MM.1S (cell line): ENCODE measurements at regions not wholly inside any gene's neighbourhood (a gene's known extent, or its start where the extent isn't known, plus 50 kb on each side); places are given as distances from the start of the nearest gene placed in this dataset.
A peak's percentile ranks its signal among the peaks of the same experiment; 100 is the strongest.

Experiments used
- DNase-seq: peaks from one replicate; pipeline ENCODE4 v3.0.0-alpha.2; 2015
- H2AFZ ChIP-seq: fragments of 300-600 bp; sonication (generic); 2 replicates; pipeline ENCODE4 v1.6.0; 2016; ENCODE audit warnings: antibody characterized with exemption, low read length
- H3F3A ChIP-seq: fragments of 300-600 bp; sonication (generic); 2 replicates; pipeline ENCODE4 v1.6.1; 2016; ENCODE audit warnings: mild to moderate bottlenecking, antibody characterized with exemption, low read length, moderate library complexity, mixed read lengths; ENCODE audit not compliant: insufficient read depth
- H3K27ac ChIP-seq: fragments of 300-600 bp; sonication (generic); 2 replicates; pipeline ENCODE4 v1.5.1; 2016; ENCODE audit warnings: mild to moderate bottlenecking, low read length
- H3K27me3 ChIP-seq: fragments of 300-600 bp; sonication (generic); replicated peaks from 2 replicates; pipeline ENCODE4 v1.6.0; 2016; ENCODE audit warnings: low read length; ENCODE audit not compliant: insufficient read depth
- H3K36me3 ChIP-seq: fragments of 300-600 bp; sonication (generic); replicated peaks from 2 replicates; pipeline ENCODE4 v1.6.1; 2016; ENCODE audit warnings: mild to moderate bottlenecking, low read length, mixed read lengths; ENCODE audit not compliant: insufficient read depth
- H3K4me1 ChIP-seq: fragments of 300-600 bp; sonication (generic); 2 replicates; pipeline ENCODE4 v1.6.1; 2016; ENCODE audit warnings: low read length, mixed read lengths
- H3K4me2 ChIP-seq: fragments of 300-600 bp; sonication (generic); 2 replicates; pipeline ENCODE4 v1.6.0; 2016; ENCODE audit warnings: low read depth, low read length
- H3K4me3 ChIP-seq: fragments of 300-600 bp; sonication (generic); 2 replicates; pipeline ENCODE4 v1.5.1; 2016; ENCODE audit warnings: low read length, mixed read lengths
- H3K79me2 ChIP-seq: fragments of 300-600 bp; sonication (generic); 2 replicates; pipeline ENCODE4 v1.6.1; 2016; ENCODE audit warnings: mixed run types, low read length, mixed read lengths
- H3K9ac ChIP-seq: fragments of 300-600 bp; sonication (generic); 2 replicates; pipeline ENCODE4 v1.6.1; 2016; ENCODE audit warnings: low read length, mixed read lengths
- H3K9me2 ChIP-seq: fragments of 300-600 bp; sonication (generic); replicated peaks from 2 replicates; pipeline ENCODE4 v1.6.1; 2016; ENCODE audit warnings: mild to moderate bottlenecking, low read length, mixed read lengths; ENCODE audit not compliant: insufficient read depth
- H3K9me3 ChIP-seq: fragments of 300-600 bp; sonication (generic); replicated peaks from 2 replicates; pipeline ENCODE4 v1.6.1; 2016; ENCODE audit warnings: mild to moderate bottlenecking, low read length, mixed read lengths; ENCODE audit not compliant: insufficient read depth
- H4K20me1 ChIP-seq: fragments of 300-600 bp; sonication (generic); 2 replicates; pipeline ENCODE4 v1.6.1; 2016; ENCODE audit warnings: mild to moderate bottlenecking, low read length, moderate library complexity, mixed read lengths; ENCODE audit not compliant: insufficient read depth
- EZH2 ChIP-seq: fragments of 300-600 bp; sonication (generic); optimal IDR thresholded peaks from 2 replicates; pipeline ENCODE3; 2017; ENCODE audit warnings: low read depth, mild to moderate bottlenecking, antibody characterized with exemption, low read length, mixed read lengths
- EZH2phosphoT487 ChIP-seq: fragments of 300-600 bp; sonication (generic); IDR thresholded peaks from 2 replicates; pipeline ENCODE4 v1.6.1; 2018; ENCODE audit warnings: antibody characterized with exemption, low read length
- TF ChIP-seq, protein P1 (sequence below): fragments of 300-600 bp; sonication (generic); IDR thresholded peaks from 2 replicates; pipeline ENCODE4 v1.5.1; 2016; ENCODE audit warnings: antibody characterized with exemption, low read length, mixed read lengths

- TF ChIP-seq, protein P1, sequence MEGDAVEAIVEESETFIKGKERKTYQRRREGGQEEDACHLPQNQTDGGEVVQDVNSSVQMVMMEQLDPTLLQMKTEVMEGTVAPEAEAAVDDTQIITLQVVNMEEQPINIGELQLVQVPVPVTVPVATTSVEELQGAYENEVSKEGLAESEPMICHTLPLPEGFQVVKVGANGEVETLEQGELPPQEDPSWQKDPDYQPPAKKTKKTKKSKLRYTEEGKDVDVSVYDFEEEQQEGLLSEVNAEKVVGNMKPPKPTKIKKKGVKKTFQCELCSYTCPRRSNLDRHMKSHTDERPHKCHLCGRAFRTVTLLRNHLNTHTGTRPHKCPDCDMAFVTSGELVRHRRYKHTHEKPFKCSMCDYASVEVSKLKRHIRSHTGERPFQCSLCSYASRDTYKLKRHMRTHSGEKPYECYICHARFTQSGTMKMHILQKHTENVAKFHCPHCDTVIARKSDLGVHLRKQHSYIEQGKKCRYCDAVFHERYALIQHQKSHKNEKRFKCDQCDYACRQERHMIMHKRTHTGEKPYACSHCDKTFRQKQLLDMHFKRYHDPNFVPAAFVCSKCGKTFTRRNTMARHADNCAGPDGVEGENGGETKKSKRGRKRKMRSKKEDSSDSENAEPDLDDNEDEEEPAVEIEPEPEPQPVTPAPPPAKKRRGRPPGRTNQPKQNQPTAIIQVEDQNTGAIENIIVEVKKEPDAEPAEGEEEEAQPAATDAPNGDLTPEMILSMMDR, result no peak
- no peak for TF ChIP-seq EZH2phosphoT487
- TF ChIP-seq EZH2, result no peak
- Histone ChIP-seq H3F3A (no peaks in the 10 kb centered on the region), H4K20me1 (no peaks in the 10 kb centered on the region), H3K79me2 (no peaks in the 10 kb centered on the region), H3K4me3 (no peak overlapping the region), H3K36me3 (no peaks in the 10 kb centered on the region), H3K9me2 (no peaks in the 10 kb centered on the region), H3K9ac (no peak overlapping the region), H2AFZ (no peak overlapping the region), H3K4me2 (no peak overlapping the region), H3K4me1 (no peaks in the 10 kb centered on the region), H3K27me3 (no peaks in the 10 kb centered on the region), H3K27ac (no peak overlapping the region), H3K9me3 (no peaks in the 10 kb centered on the region; the same call in 1 of the 2 replicates)
- no peak for DNase-seq
These were observed 571.3 kb upstream of the LRRTM4 start for GRCh38 chr2:78093436-78093835.

GRCh38 chr2:78109272-78109671 lies 587.1 kb upstream of the LRRTM4 start:
- H3K79me2 ChIP-seq, result no peaks in the 10 kb centered on the region

DNA sequence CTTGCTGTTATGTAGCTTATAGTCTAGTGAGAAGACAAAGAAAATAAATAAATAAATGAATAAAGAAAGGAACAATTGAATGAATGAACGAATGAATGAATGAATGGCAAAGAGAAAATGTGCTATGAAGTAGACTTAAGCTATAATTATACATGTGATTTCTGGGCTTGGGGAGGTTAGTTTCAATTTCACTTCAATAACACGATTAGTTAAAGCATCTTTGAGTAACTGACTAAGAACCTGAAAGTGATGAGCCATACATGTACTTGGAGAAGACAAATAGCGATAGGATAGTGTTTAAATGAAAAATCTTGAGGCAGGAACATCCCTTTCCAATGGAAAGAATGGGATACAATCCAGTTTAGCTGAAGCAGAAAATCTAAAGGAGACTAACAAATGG lies 593.1 kb upstream of the LRRTM4 start:
- no peak overlapping the region for H3K4me3 ChIP-seq
- H3F3A ChIP-seq, result no peaks in the 10 kb centered on the region
- TF ChIP-seq EZH2 (no peak), EZH2phosphoT487 (no peak)
- TF ChIP-seq, protein P1, result no peak
- H3K9me2 ChIP-seq, result no peaks in the 10 kb centered on the region
- no peaks in the 10 kb centered on the region for H3K36me3 ChIP-seq
- no peaks in the 10 kb centered on the region for H3K9me3 ChIP-seq
- H3K27ac ChIP-seq, result no peak overlapping the region
- H3K4me2 ChIP-seq, result no peak overlapping the region
- peak; percentile 59 for DNase-seq
- no peak overlapping the region for H2AFZ ChIP-seq
- H3K4me1 ChIP-seq, result no peaks in the 10 kb centered on the region
- H4K20me1 ChIP-seq, result no peaks in the 10 kb centered on the region
- no peaks in the 10 kb centered on the region for H3K27me3 ChIP-seq
- no peak overlapping the region for H3K9ac ChIP-seq
- H3K79me2 ChIP-seq, result no peaks in the 10 kb centered on the region

More at GRCh38 chr2:78109272-78109671, 587.1 kb upstream of the LRRTM4 start:
- Histone ChIP-seq H3K27me3 (no peaks in the 10 kb centered on the region), H3F3A (no peaks in the 10 kb centered on the region), H3K36me3 (no peaks in the 10 kb centered on the region), H3K4me2 (no peak overlapping the region), H2AFZ (no peak overlapping the region), H3K27ac (no peak overlapping the region), H3K4me3 (no peak overlapping the region), H3K9me3 (no peaks in the 10 kb centered on the region), H3K4me1 (no peaks in the 10 kb centered on the region), H4K20me1 (no peaks in the 10 kb centered on the region), H3K9ac (no peak overlapping the region), H3K9me2 (no peaks in the 10 kb centered on the region)
- no peak for DNase-seq
- TF ChIP-seq, protein P1, result no peak
- TF ChIP-seq EZH2phosphoT487 (no peak), EZH2 (no peak)
